ENCODE measurements at regions not wholly inside any gene's neighbourhood (a gene's known extent, or its start where the extent isn't known, plus 50 kb on each side); places are given as distances from the start of the nearest gene placed in this dataset.

GRCh38 chr5:74356009-74356695 lies 284.4 kb downstream of the ENC1 start:
- no peak overlapping the region for H3K27ac ChIP-seq
- H3K27me3 ChIP-seq = no peaks in the 10 kb centered on the region
- no peak overlapping the region for H3K9ac ChIP-seq
- H3K36me3 ChIP-seq = no peaks in the 10 kb centered on the region
- H3K4me3 ChIP-seq = no peak overlapping the region
- H3K9me3 ChIP-seq (replicated peaks in 1 of 11) = no peaks in the 10 kb centered on the region
- TF ChIP-seq Cebpa-rat (IDR thresholded peaks at IDR 0.05) = no peak
- no peak overlapping the region for H3K4me2 ChIP-seq
- H3K4me1 ChIP-seq = peaks cover 0 to 23% (median 18%) of the 10 kb centered on the region in 10 experiments; a peak in 17 of 20 replicates
- H4K20me1 ChIP-seq = no peaks in the 10 kb centered on the region

GRCh38 chr5:74355041-74355824 lies 285.3 kb downstream of the ENC1 start:
- Histone ChIP-seq H3K4me3 (no peak overlapping the region), H3K27me3 (no peaks in the 10 kb centered on the region), H3K27ac (no peak overlapping the region), H3K4me1 (peaks cover 0 to 14% (median 12%) of the 10 kb centered on the region in 10 experiments; a peak in 16 of 20 replicates), H3K36me3 (no peaks in the 10 kb centered on the region), H3K9ac (no peak overlapping the region), H4K20me1 (no peaks in the 10 kb centered on the region), H3K4me2 (0 out of 22 replicates have a peak overlapping the region, but pooled peaks of 1 of the 11 experiments have one; percentile 57), H3K9me3 (replicated peaks in 1 of 11) (no peaks in the 10 kb centered on the region; a peak in 1 of 22 replicates)
- no peak for TF ChIP-seq Cebpa-rat (IDR thresholded peaks at IDR 0.05)

- peaks cover 0 to 11% (median 9%) of the 10 kb centered on the region in 10 experiments; a peak in 12 of 20 replicates for H3K4me1 ChIP-seq
- no peak overlapping the region for H3K9ac ChIP-seq
These were observed 288.3 kb downstream of the ENC1 start for GRCh38 chr5:74352256-74352655.

GRCh38 chr5:74342948-74343682 lies 297.4 kb downstream of the ENC1 start:
- Histone ChIP-seq H3K9me3 (replicated peaks in 1 of 11) (peaks cover 0 to 6% (median 4%) of the 10 kb centered on the region in 11 experiments; a peak in 9 of 22 replicates), H3K9ac (no peak overlapping the region), H3K27me3 (no peaks in the 10 kb centered on the region), H3K27ac (no peak overlapping the region), H3K4me1 (0 out of 20 replicates have a peak, but pooled peaks cover 0 to 5% (median 0%) of the 10 kb centered on the region in 10 experiments), H3K4me3 (no peak overlapping the region), H4K20me1 (no peaks in the 10 kb centered on the region), H3K36me3 (no peaks in the 10 kb centered on the region), H3K4me2 (no peak overlapping the region)
- no peak for TF ChIP-seq Cebpa-rat (IDR thresholded peaks at IDR 0.05)

More at GRCh38 chr5:74352256-74352655, 288.3 kb downstream of the ENC1 start:
- no peaks in the 10 kb centered on the region for H3K36me3 ChIP-seq
- H3K4me3 ChIP-seq = no peak overlapping the region
- no peaks in the 10 kb centered on the region; a peak in 1 of 22 replicates for H3K9me3 ChIP-seq (replicated peaks in 1 of 11)
- no peak for TF ChIP-seq Cebpa-rat (IDR thresholded peaks at IDR 0.05)
- no peak overlapping the region for H3K27ac ChIP-seq
- H3K27me3 ChIP-seq = no peaks in the 10 kb centered on the region
- H3K4me2 ChIP-seq = no peak overlapping the region
- no peaks in the 10 kb centered on the region for H4K20me1 ChIP-seq

GRCh38 chr5:74342182-74342581 lies 298.3 kb downstream of the ENC1 start:
- Histone ChIP-seq H3K27ac (no peak overlapping the region), H3K27me3 (no peaks in the 10 kb centered on the region), H3K4me1 (0 out of 20 replicates have a peak, but pooled peaks cover 0 to 5% (median 0%) of the 10 kb centered on the region in 10 experiments), H4K20me1 (no peaks in the 10 kb centered on the region), H3K9ac (no peak overlapping the region), H3K4me2 (no peak overlapping the region), H3K36me3 (no peaks in the 10 kb centered on the region), H3K4me3 (no peak overlapping the region), H3K9me3 (replicated peaks in 1 of 11) (peaks cover 6 to 16% (median 10%) of the 10 kb centered on the region in 11 experiments; a peak in 21 of 22 replicates)
- no peak for TF ChIP-seq Cebpa-rat (IDR thresholded peaks at IDR 0.05)

- H3K4me3 ChIP-seq = no peak overlapping the region
- H3K4me1 ChIP-seq = 0 out of 20 replicates have a peak, but pooled peaks cover 0 to 5% (median 0%) of the 10 kb centered on the region in 10 experiments
- H4K20me1 ChIP-seq = no peaks in the 10 kb centered on the region
- peaks cover 8 to 20% (median 15%) of the 10 kb centered on the region in 11 experiments; a peak in 21 of 22 replicates for H3K9me3 ChIP-seq (replicated peaks in 1 of 11)
- H3K36me3 ChIP-seq = no peaks in the 10 kb centered on the region
- H3K9ac ChIP-seq = no peak overlapping the region
- no peak overlapping the region for H3K4me2 ChIP-seq
- TF ChIP-seq Cebpa-rat (IDR thresholded peaks at IDR 0.05) = no peak
- no peak overlapping the region for H3K27ac ChIP-seq
- no peaks in the 10 kb centered on the region for H3K27me3 ChIP-seq
These were observed 299.3 kb downstream of the ENC1 start for GRCh38 chr5:74341221-74341620.

GRCh38 chr5:74340476-74340875 lies 300.1 kb downstream of the ENC1 start:
- Histone ChIP-seq H3K4me2 (0 out of 22 replicates have a peak overlapping the region, but pooled peaks of 1 of the 11 experiments have one; percentile 15), H3K4me3 (no peak overlapping the region), H3K9me3 (replicated peaks in 1 of 11) (peaks cover 7 to 18% (median 11%) of the 10 kb centered on the region in 11 experiments; a peak in 20 of 22 replicates), H3K27ac (no peak overlapping the region), H3K4me1 (0 out of 20 replicates have a peak, but pooled peaks cover 0 to 5% (median 0%) of the 10 kb centered on the region in 10 experiments), H3K9ac (no peak overlapping the region), H3K36me3 (no peaks in the 10 kb centered on the region), H3K27me3 (no peaks in the 10 kb centered on the region), H4K20me1 (no peaks in the 10 kb centered on the region)
- TF ChIP-seq Cebpa-rat (IDR thresholded peaks at IDR 0.05) = no peak

- Histone ChIP-seq H3K4me1 (0 out of 20 replicates have a peak, but pooled peaks cover 0 to 5% (median 0%) of the 10 kb centered on the region in 10 experiments), H3K4me2 (no peak overlapping the region), H3K27me3 (no peaks in the 10 kb centered on the region), H3K4me3 (no peak overlapping the region), H3K36me3 (no peaks in the 10 kb centered on the region), H3K27ac (no peak overlapping the region), H3K9ac (no peak overlapping the region), H3K9me3 (replicated peaks in 1 of 11) (peaks cover 7 to 18% (median 11%) of the 10 kb centered on the region in 11 experiments; a peak in 20 of 22 replicates), H4K20me1 (no peaks in the 10 kb centered on the region)
- TF ChIP-seq Cebpa-rat (IDR thresholded peaks at IDR 0.05) = no peak
These were observed 302.6 kb downstream of the ENC1 start for GRCh38 chr5:74337984-74338310.
